Activated naive CD8-positive, alpha-beta T cell treated with anti-CD3 and anti-CD28 coated beads for 36 hours (primary cell): ENCODE measurements at regions not wholly inside any gene's neighbourhood (a gene's known extent, or its start where the extent isn't known, plus 50 kb on each side); places are given as distances from the start of the nearest gene placed in this dataset.

Source experiments
- DNase-seq: peaks from one replicate; pipeline ENCODE4 v3.0.0; 2021
- H3K27ac Mint-ChIP-seq: one replicate; pipeline ENCODE4 v1.8.0; 2022; ENCODE audit warnings: mild to moderate bottlenecking, moderate library complexity, mixed read lengths
- H3K27me3 Mint-ChIP-seq: one replicate; pipeline ENCODE4 v1.8.0; 2022; ENCODE audit warnings: mild to moderate bottlenecking, mixed read lengths
- H3K36me3 Mint-ChIP-seq: one replicate; pipeline ENCODE4 v1.8.0; 2021; ENCODE audit warnings: mild to moderate bottlenecking, mixed read lengths
- H3K4me1 Mint-ChIP-seq: one replicate; pipeline ENCODE4 v1.8.0; 2021; ENCODE audit warnings: mixed read lengths
- H3K4me3 Mint-ChIP-seq: one replicate; pipeline ENCODE4 v1.8.0; 2022; ENCODE audit warnings: mild to moderate bottlenecking, moderate library complexity, mixed read lengths
- H3K9me3 Mint-ChIP-seq: one replicate; pipeline ENCODE4 v1.8.0; 2022; ENCODE audit warnings: mixed read lengths

- H3K36me3 Mint-ChIP-seq = no peaks in the 10 kb centered on the region
- H3K4me1 Mint-ChIP-seq = no peaks in the 10 kb centered on the region
- no peak overlapping the region for H3K4me3 Mint-ChIP-seq
- peaks cover 5% of the 10 kb centered on the region for H3K9me3 Mint-ChIP-seq
- H3K27me3 Mint-ChIP-seq = peaks cover 22% of the 10 kb centered on the region
- no peak for DNase-seq
- H3K27ac Mint-ChIP-seq = no peak overlapping the region
Observed at GRCh38 chr1:4033713-4034112, 133.6 kb upstream of the C1orf174 start.

DNA sequence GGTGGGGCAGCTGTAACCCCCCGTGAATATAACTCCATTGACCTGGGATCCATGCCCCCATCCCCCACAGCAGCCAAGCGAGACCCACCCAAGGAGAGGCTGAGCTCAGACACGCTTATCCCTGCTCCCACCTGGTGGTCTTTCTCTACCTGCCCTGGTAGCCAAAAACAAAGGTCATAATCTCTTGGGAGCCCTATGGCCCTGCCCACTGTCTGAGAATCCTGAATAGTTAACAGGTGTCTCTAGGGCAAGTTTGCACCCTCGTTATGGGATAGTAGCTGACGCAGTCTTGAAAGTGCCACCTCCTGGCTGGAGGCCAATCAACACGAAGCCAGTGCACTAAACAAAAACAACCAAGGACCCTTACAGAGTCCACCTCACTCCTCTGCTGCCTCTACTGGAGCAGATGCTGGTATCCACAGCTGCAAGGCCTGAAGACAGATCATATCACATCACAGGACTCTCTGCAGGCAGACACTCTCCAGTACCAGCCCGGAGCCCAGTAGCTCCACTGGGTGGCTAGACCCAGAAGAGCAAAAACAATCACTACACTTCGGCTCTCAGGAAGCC, 134.3 kb upstream of the C1orf174 start:
- peaks cover 5% of the 10 kb centered on the region for H3K9me3 Mint-ChIP-seq
- H3K4me1 Mint-ChIP-seq = no peaks in the 10 kb centered on the region
- no peak for DNase-seq
- no peak overlapping the region for H3K27ac Mint-ChIP-seq
- H3K4me3 Mint-ChIP-seq = no peak overlapping the region
- H3K27me3 Mint-ChIP-seq = peaks cover 22% of the 10 kb centered on the region
- H3K36me3 Mint-ChIP-seq = no peaks in the 10 kb centered on the region

GRCh38 chr1:4044967-4045366, 144.9 kb upstream of the C1orf174 start:
- Mint-ChIP-seq H3K4me3 (no peak overlapping the region), H3K9me3 (no peaks in the 10 kb centered on the region)

DNA sequence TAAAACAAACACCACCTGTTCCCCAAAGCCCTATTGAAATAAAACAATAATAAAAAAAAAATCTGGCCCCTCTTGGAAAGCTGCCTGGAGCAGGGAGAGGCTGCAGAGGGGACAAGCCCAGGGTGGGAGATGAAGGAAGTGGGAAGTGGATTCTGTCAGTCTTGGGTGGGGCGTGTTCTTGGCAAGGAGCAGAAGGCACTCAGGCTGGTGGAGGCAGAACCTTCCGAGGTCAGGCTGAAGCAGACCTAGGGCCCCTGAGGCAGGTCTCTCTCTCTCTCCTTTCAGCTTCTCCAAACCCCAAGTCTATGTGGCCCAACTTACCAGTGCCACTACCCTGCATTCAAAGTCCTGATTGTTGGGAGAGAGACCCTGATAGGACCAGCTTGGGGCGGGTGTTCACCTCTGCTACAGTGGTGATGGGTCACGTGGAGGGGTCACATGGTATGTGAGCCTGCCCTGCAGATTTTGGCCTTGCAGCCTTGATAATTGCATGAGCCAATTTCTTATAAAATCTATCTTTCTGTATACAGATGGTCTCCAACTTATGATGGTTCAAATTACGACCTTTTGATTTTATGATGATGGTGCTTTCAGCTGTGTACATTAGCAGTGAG, 145.4 kb upstream of the C1orf174 start:
- H3K9me3 Mint-ChIP-seq = no peaks in the 10 kb centered on the region
- H3K4me3 Mint-ChIP-seq = no peak overlapping the region
- H3K27me3 Mint-ChIP-seq = peaks cover 7% of the 10 kb centered on the region
- no peak for DNase-seq
- peaks cover 10% of the 10 kb centered on the region for H3K4me1 Mint-ChIP-seq
- H3K27ac Mint-ChIP-seq = no peak overlapping the region
- no peaks in the 10 kb centered on the region for H3K36me3 Mint-ChIP-seq

More at GRCh38 chr1:4044967-4045366, 144.9 kb upstream of the C1orf174 start:
- Mint-ChIP-seq H3K27me3 (peaks cover 7% of the 10 kb centered on the region), H3K27ac (no peak overlapping the region), H3K36me3 (no peaks in the 10 kb centered on the region), H3K4me1 (peaks cover 10% of the 10 kb centered on the region)
- no peak for DNase-seq

- Mint-ChIP-seq H3K36me3 (no peaks in the 10 kb centered on the region), H3K4me3 (no peak overlapping the region), H3K9me3 (no peaks in the 10 kb centered on the region), H3K4me1 (peaks cover 10% of the 10 kb centered on the region), H3K27me3 (peaks cover 7% of the 10 kb centered on the region), H3K27ac (no peak overlapping the region)
- DNase-seq = no peak
Observed at GRCh38 chr1:4046836-4047461, 146.9 kb upstream of the C1orf174 start.

DNA sequence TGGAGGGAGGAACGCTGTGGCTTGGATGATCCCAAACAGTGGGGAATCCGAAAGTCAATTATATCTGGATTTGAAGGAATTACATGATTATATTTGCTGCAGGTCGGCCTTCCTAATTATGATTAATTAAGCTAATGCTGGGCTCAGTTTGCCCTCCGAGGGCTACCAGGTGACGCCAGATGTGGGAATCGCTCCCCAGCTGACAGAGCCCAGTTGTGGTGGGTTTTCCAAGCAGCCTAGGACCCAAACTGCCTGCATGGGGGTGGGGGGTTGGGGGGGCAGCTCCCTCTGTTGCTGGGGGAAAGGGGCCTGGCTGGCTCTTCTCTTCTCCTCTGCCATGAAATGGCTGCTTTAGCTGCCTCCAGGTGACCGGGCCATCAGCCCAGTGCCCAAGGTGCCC, 147.6 kb upstream of the C1orf174 start:
- peaks cover 9% of the 10 kb centered on the region for H3K27me3 Mint-ChIP-seq
- H3K4me3 Mint-ChIP-seq = no peak overlapping the region
- H3K27ac Mint-ChIP-seq = no peak overlapping the region
- no peak for DNase-seq
- no peaks in the 10 kb centered on the region for H3K36me3 Mint-ChIP-seq
- H3K9me3 Mint-ChIP-seq = no peaks in the 10 kb centered on the region
- H3K4me1 Mint-ChIP-seq = peaks cover 12% of the 10 kb centered on the region

DNA sequence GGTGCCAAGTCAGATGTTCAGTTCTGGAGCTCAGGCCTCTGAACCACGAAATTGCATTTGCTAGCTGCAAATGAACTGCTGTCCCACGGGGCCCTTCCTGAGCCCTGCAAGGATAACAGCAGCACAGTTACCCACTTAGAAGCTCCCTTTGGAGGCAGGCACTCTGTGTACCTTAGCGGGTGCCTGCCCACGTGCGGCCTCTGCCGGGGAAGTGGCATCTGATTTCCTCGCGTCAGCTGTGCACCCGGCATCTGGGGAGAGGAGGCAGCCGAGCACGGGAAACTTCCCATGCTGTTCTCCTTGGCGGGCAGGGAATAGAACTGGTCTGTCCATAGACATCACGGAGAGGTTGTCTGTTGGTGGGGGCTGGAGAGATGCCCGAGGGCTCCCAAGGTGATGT, 148.0 kb upstream of the C1orf174 start:
- no peak for DNase-seq
- Mint-ChIP-seq H3K27ac (no peak overlapping the region), H3K27me3 (peaks cover 11% of the 10 kb centered on the region), H3K9me3 (no peaks in the 10 kb centered on the region), H3K4me1 (peaks cover 13% of the 10 kb centered on the region), H3K36me3 (no peaks in the 10 kb centered on the region), H3K4me3 (no peak overlapping the region)

GRCh38 chr1:4048921-4049320, 148.8 kb upstream of the C1orf174 start:
- H3K27me3 Mint-ChIP-seq = peaks cover 11% of the 10 kb centered on the region
- no peak overlapping the region for H3K27ac Mint-ChIP-seq
- H3K4me1 Mint-ChIP-seq = peaks cover 13% of the 10 kb centered on the region
- no peaks in the 10 kb centered on the region for H3K36me3 Mint-ChIP-seq
- DNase-seq = no peak
- no peak overlapping the region for H3K4me3 Mint-ChIP-seq
- H3K9me3 Mint-ChIP-seq = no peaks in the 10 kb centered on the region

GRCh38 chr1:4050998-4051397, 150.9 kb upstream of the C1orf174 start:
- DNase-seq = no peak
- Mint-ChIP-seq H3K27ac (no peak overlapping the region), H3K36me3 (no peaks in the 10 kb centered on the region), H3K27me3 (peaks cover 11% of the 10 kb centered on the region), H3K4me3 (no peak overlapping the region), H3K9me3 (no peaks in the 10 kb centered on the region), H3K4me1 (peaks cover 13% of the 10 kb centered on the region)

DNA sequence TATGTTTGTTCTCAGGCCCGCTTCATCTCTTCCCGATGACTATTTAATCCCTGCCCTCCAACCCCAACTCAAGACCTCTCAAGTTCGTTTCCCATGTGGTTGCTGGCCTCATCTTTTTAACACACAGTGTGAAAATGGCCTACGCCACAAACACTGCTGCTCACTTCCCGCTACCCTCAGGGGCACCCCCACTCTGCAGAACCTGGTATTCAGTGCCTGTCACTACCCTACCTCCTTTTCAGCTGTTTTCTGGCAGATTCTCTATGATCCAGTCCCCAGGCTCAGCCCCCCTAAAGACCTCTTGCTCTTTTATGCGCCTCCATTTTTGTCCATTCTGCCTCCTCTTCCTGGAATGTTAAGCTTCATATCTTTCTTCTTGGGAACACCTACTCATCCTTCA, 152.6 kb upstream of the C1orf174 start:
- Mint-ChIP-seq H3K27ac (no peak overlapping the region), H3K27me3 (peaks cover 11% of the 10 kb centered on the region), H3K4me1 (peaks cover 6% of the 10 kb centered on the region), H3K36me3 (no peaks in the 10 kb centered on the region), H3K9me3 (no peaks in the 10 kb centered on the region), H3K4me3 (no peak overlapping the region)
- DNase-seq = no peak

GRCh38 chr1:4053160-4053748, 153.2 kb upstream of the C1orf174 start:
- Mint-ChIP-seq H3K27me3 (peaks cover 11% of the 10 kb centered on the region), H3K27ac (no peak overlapping the region), H3K36me3 (no peaks in the 10 kb centered on the region), H3K9me3 (no peaks in the 10 kb centered on the region), H3K4me1 (peaks cover 2% of the 10 kb centered on the region), H3K4me3 (no peak overlapping the region)
- DNase-seq = no peak

DNA sequence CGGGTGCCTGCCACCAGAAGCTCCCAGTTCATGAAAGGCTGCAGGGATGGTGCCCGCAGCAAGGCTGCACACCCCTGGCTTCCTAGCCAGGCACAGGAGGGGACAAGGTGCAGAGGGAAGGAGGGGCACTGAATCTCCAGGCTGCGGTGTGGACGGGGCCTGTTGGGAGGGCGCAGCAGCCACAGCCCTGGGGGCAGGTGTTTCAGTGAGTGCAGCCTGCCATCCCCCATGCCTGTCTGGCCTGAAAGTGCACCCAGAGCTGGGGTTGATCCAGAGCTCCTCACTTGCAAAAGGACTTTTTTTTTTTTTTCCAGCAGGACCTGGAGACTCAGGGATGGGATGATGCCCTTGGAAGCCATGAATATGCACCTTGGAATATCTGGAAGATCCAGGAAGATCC, 153.7 kb upstream of the C1orf174 start:
- H3K9me3 Mint-ChIP-seq = no peaks in the 10 kb centered on the region
- peaks cover 9% of the 10 kb centered on the region for H3K27me3 Mint-ChIP-seq
- H3K36me3 Mint-ChIP-seq = no peaks in the 10 kb centered on the region
- H3K4me1 Mint-ChIP-seq = peaks cover 2% of the 10 kb centered on the region
- no peak overlapping the region for H3K4me3 Mint-ChIP-seq
- no peak overlapping the region for H3K27ac Mint-ChIP-seq
- no peak for DNase-seq

- Mint-ChIP-seq H3K36me3 (no peaks in the 10 kb centered on the region), H3K9me3 (no peaks in the 10 kb centered on the region), H3K27ac (no peak overlapping the region), H3K4me3 (no peak overlapping the region), H3K4me1 (peaks cover 2% of the 10 kb centered on the region), H3K27me3 (peaks cover 4% of the 10 kb centered on the region)
- no peak for DNase-seq
Observed at GRCh38 chr1:4055294-4055967, 155.4 kb upstream of the C1orf174 start.

DNA sequence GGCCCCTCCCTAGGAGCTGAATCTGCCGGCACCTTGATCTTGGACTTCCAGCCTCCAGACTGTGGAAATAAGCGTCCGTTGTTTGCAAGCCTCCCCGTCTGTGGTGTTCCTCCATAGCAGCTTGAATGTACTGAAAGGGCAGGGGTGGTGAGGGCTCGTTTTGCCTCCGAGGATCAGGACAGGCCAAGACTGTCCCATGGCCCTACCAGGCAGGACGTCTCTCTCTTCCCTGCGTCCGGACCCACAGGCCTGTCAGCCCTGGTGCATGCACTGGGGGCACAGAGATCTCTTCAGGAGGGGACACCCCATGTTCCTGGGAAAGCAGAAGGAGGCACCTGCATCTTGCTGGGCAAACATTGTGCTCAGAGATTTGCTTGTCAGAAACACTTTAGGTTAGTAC, 156.3 kb upstream of the C1orf174 start:
- DNase-seq = no peak
- Mint-ChIP-seq H3K36me3 (no peaks in the 10 kb centered on the region), H3K4me3 (no peak overlapping the region), H3K4me1 (peaks cover 2% of the 10 kb centered on the region), H3K27ac (no peak overlapping the region), H3K27me3 (peaks cover 4% of the 10 kb centered on the region), H3K9me3 (no peaks in the 10 kb centered on the region)

DNA sequence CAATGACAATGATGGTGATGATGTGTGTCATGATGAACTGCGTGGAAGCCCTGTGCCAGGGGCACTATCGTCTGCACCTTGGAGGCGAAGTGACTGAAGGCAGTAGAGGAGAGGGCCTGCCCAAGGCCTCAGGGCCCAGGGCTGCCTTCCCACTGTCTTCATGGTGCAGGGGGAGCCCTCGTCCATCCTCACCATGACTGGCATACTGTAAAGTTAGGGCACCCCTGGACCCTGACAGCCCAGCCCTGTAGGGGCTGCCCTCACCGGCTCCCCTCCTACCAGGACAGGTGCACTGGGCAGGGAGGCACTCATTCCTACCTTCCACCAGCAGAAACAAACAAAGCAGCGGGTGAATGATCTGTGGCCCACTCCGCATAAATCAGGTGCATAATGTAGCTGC, 156.9 kb upstream of the C1orf174 start:
- Mint-ChIP-seq H3K27me3 (peaks cover 4% of the 10 kb centered on the region), H3K9me3 (no peaks in the 10 kb centered on the region), H3K4me1 (peaks cover 2% of the 10 kb centered on the region), H3K27ac (no peak overlapping the region), H3K36me3 (no peaks in the 10 kb centered on the region), H3K4me3 (no peak overlapping the region)
- DNase-seq = no peak
